Heart left ventricle (tissue), 16 donors: ENCODE measurements at regions not wholly inside any gene's neighbourhood (a gene's known extent, or its start where the extent isn't known, plus 50 kb on each side); places are given as distances from the start of the nearest gene placed in this dataset.

Source experiments
- ATAC-seq, 4 donors: fragments of 200-7000 bp; cut with Tn5 transposase; one replicate each; pipeline ENCODE4 v1.9.1; 2020 to 2022; ENCODE audit warnings: moderate library complexity in 4 of 4, mild to moderate bottlenecking in 3 of 4, moderate number of reproducible peaks in 1 of 4
- DNase-seq, 5 donors: peaks; one replicate each; pipeline ENCODE4 v3.0.0-alpha.2; 2020
- H3K27ac ChIP-seq, 12 donors: fragments of 200-600 bp; sonication (generic) in 4 of 12; one replicate each; pipeline versions ENCODE4 v1.5.0 to v1.8.0; 2016 to 2022; ENCODE audit warnings: mild to moderate bottlenecking in 2 of 12
- H3K27me3 ChIP-seq, 9 donors: fragments of 200-600 bp; sonication (generic) in 2 of 9; one replicate each; pipeline versions ENCODE4 v1.5.1 to v1.8.0; 2016 to 2022; ENCODE audit warnings: mild to moderate bottlenecking in 3 of 9
- H3K36me3 ChIP-seq, 9 donors: fragments of 200-600 bp; sonication (generic) in 2 of 9; one replicate each; pipeline versions ENCODE4 v1.5.0 to v1.8.0; 2018 to 2022; ENCODE audit warnings: mild to moderate bottlenecking in 2 of 9
- H3K4me1 ChIP-seq, 12 donors: fragments of 200-600 bp; sonication (generic) in 4 of 12; one replicate each; pipeline versions ENCODE4 v1.5.0 to v1.8.0; 2016 to 2022; ENCODE audit warnings: mild to moderate bottlenecking in 3 of 12
- H3K4me3 ChIP-seq, 12 donors: fragments of 200-600 bp; sonication (generic) in 4 of 12; one replicate each; pipeline versions ENCODE4 v1.5.0 to v1.8.0; 2017 to 2022; ENCODE audit warnings: mild to moderate bottlenecking in 9 of 12, moderate library complexity in 4 of 12
- H3K9me3 ChIP-seq, 12 donors: fragments of 200-600 bp; sonication (generic) in 4 of 12; one replicate each; pipeline versions ENCODE4 v1.5.0 to v1.8.0; 2016 to 2022; ENCODE audit warnings: mild to moderate bottlenecking in 1 of 12
- POLR2A ChIP-seq, 2 donors: fragments of 450-650 bp; IDR thresholded peaks; one replicate each; pipeline ENCODE4 v1.6.1; 2017; ENCODE audit warnings: antibody characterized with exemption in 2 of 2, mild to moderate bottlenecking in 2 of 2, moderate library complexity in 2 of 2
- WGBS, 4 donors: extraction: QIAGEN DNeasy Blood & Tissue Kit in 2 of 4; methylation state at CpG; one replicate each; pipeline versions ENCODE4 v1.1.5 to v1.1.7; 2013 to 2018; 5-methylcytosine and 5-hydroxymethylcytosine counted together
- intact Hi-C, 10 donors: fragments of 100-400 bp; cut with DNase I; formaldehyde crosslinking; loops; one replicate each; pipeline versions ENCODE4 v1.11.1 to v1.14.2; 2022
- TF ChIP-seq, protein P1 (sequence below), 12 donors: fragments of 200-600 bp; sonication (generic) in 4 of 12; IDR thresholded peaks; one replicate each; pipeline versions ENCODE4 v1.5.0 to v1.8.0; 2018 to 2022; ENCODE audit warnings: antibody characterized with exemption in 12 of 12, mild to moderate bottlenecking in 5 of 12
- donor health status: ischemic (EF 13 %, LVEDD 7.1; RV severe dilation, severe dysfunction).
- donor health status: healthy with polysubstance abuse.
- donor health status: DM: no; HTN: yes; CAD: no.
- donor health status: DM: no; HTN: no; CAD: no.
- donor health status: ischemic (EF 25% LVEDD 6.9; RV normal size, moderate dysfunction).
- donor health status: ischemic (EF 25% LVEDD 5.7; RV mildly dilated, moderate dysfunction).
- donor health status: healthy.
- donor health status: DM: yes; HTN: yes; CAD: no.
- donor health status: ischemic (EF 35%, LVEDD 5.7; RV mildly dilated, moderate dysfunction).
- donor health status: nonischemic (EF 11% LVEDD 7.7; RV severe dilation, severe dysfunction).
- donor health status: DM: yes; HTN: yes; CAD: no.
- donor health status: PGD.
- donor health status: ischemic (EF 29% LVEDD 5.4; RV normal size, mild dysfunction).
- donor health status: nonischemic (EF 23%, LVEDD 6.1; RV moderate dilation, normal function).

DNA sequence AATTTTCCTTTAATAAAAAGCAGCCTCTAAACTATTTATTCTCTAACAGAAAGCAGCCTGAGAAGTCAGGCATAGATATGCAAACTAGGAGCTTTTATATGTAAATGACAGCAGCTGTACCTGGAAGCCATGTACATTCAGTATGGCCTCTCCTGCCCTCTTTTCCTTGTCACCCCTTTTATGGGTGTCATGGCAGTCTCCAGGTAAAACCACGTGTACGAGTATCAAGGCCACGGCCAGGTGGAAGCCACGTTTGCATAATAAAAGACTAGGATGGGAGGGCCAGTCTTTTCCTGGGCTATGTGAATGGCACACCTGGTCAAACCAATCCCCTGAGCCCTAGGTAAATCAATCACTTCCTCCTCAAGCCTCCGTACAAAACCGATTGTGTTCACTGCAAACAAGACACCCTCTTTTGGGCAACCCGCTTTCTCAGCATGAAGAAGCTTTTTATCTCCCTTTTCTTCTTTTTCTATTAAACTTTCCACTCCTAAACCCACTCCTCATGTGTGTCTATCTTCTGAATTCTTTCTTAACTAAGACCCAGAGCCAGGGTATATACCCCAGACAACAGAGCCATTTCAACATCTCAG is 419.5 kb upstream of the CTNND2 start:
- intact Hi-C loops = no loop called here
- H3K4me3 ChIP-seq = no peak overlapping the region
- H3K36me3 ChIP-seq = no peaks in the 10 kb centered on the region
- H3K27ac ChIP-seq = no peak overlapping the region
- H3K4me1 ChIP-seq = no peaks in the 10 kb centered on the region
- no peak for TF ChIP-seq POLR2A (IDR thresholded peaks at IDR 0.05)
- TF ChIP-seq, protein P1, sequence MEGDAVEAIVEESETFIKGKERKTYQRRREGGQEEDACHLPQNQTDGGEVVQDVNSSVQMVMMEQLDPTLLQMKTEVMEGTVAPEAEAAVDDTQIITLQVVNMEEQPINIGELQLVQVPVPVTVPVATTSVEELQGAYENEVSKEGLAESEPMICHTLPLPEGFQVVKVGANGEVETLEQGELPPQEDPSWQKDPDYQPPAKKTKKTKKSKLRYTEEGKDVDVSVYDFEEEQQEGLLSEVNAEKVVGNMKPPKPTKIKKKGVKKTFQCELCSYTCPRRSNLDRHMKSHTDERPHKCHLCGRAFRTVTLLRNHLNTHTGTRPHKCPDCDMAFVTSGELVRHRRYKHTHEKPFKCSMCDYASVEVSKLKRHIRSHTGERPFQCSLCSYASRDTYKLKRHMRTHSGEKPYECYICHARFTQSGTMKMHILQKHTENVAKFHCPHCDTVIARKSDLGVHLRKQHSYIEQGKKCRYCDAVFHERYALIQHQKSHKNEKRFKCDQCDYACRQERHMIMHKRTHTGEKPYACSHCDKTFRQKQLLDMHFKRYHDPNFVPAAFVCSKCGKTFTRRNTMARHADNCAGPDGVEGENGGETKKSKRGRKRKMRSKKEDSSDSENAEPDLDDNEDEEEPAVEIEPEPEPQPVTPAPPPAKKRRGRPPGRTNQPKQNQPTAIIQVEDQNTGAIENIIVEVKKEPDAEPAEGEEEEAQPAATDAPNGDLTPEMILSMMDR (IDR thresholded peaks at IDR 0.05) = no peak
- ATAC-seq (no peak), DNase-seq (no peak)
- H3K9me3 ChIP-seq = peaks cover 0 to 8% (median 0%) of the 10 kb centered on the region in 12 donors
- no peaks in the 10 kb centered on the region for H3K27me3 ChIP-seq
- WGBS, 4 donors = 57 to 64% (median 58%) methylated on average over 7 of the region's 7 CpGs

DNA sequence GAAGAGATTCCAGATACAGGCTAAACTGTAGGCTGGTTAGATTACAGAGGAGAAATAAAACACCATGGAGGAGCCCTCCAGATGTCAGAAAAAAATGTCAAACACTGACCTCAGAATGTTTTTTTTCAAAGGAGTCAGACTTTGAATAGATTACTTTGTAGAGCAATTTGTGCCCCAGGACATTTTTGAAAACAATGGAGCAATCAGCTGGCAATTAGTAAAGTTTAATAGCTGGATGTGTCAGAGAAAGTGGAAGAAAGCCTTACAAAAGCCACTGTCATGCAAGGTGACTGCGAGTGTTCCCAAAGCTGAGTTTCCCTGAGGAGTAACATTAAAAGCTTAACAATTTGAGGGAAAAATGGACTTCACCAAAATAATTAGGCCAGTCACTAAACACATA is 417.8 kb upstream of the CTNND2 start:
- H3K27me3 ChIP-seq = no peaks in the 10 kb centered on the region
- no peak for DNase-seq
- intact Hi-C loops = no loop called here
- H3K27ac ChIP-seq = no peak overlapping the region
- no peak overlapping the region for H3K4me3 ChIP-seq
- H3K36me3 ChIP-seq = no peaks in the 10 kb centered on the region
- no peaks in the 10 kb centered on the region for H3K4me1 ChIP-seq
- 45 to 66% (median 59%) methylated on average over 1 of the region's 1 CpG for WGBS, 4 donors
- TF ChIP-seq, protein P1 (IDR thresholded peaks at IDR 0.05) = no peak
- TF ChIP-seq POLR2A (IDR thresholded peaks at IDR 0.05) = no peak
- H3K9me3 ChIP-seq = peaks cover 0 to under 1% (median 0%) of the 10 kb centered on the region in 12 donors
- ATAC-seq = no peak

DNA sequence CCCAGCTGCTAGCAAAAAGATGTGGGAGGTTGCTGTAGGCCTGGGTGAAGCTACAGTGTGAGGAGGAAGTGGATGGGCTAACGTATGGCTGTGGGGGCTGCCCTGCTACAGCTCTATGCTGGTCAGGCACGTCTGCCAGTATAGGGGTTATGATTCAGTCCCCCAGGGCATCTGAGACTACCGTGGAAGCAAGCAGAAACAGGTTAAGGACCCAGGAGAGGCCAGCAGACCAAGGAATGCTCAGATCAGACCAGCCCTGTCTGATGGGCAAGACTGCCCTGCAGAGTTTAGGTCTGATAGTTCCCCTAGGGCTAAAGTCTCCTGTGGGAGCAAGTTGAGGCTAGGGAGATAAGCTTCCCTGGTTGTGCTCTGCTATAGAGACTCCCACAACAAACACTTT is 416.1 kb upstream of the CTNND2 start:
- Histone ChIP-seq H3K36me3 (no peaks in the 10 kb centered on the region), H3K4me3 (no peak overlapping the region), H3K4me1 (no peaks in the 10 kb centered on the region), H3K27me3 (no peaks in the 10 kb centered on the region), H3K9me3 (no peaks in the 10 kb centered on the region), H3K27ac (no peak overlapping the region)
- DNase-seq (no peak), ATAC-seq (no peak)
- intact Hi-C loops = no loop called here
- TF ChIP-seq, protein P1 (IDR thresholded peaks at IDR 0.05) = no peak
- TF ChIP-seq POLR2A (IDR thresholded peaks at IDR 0.05) = no peak
- WGBS, 4 donors = 60 to 69% (median 62%) methylated on average over 3 of the region's 3 CpGs

DNA sequence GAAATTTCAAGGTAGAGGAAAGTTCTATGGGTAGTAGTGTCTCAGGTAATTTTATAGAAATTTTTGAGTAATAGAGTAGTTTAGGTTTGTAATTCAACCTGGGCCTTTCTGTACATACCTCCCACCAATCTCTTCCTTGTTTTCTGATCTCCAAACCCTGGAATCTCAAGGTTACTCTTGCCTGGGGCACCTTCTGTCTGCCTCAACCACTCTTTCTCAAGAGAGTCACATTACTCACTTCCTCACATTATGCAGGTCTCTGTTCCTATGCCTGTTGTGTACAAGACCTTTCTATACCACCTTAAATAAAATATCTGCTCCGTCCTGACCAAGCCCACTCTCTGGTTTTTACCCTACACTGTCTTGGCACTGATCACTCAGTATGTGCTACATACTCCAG is 412.6 kb upstream of the CTNND2 start:
- Histone ChIP-seq H3K27me3 (no peaks in the 10 kb centered on the region), H3K36me3 (no peaks in the 10 kb centered on the region), H3K9me3 (no peaks in the 10 kb centered on the region), H3K27ac (no peak overlapping the region), H3K4me1 (no peaks in the 10 kb centered on the region), H3K4me3 (no peak overlapping the region)
- intact Hi-C loops = no loop called here
- WGBS, 4 donors = 36 to 62% (median 46%) methylated on average over 1 of the region's 1 CpG
- DNase-seq (no peak), ATAC-seq (no peak)
- TF ChIP-seq, protein P1 (IDR thresholded peaks at IDR 0.05) = no peak
- TF ChIP-seq POLR2A (IDR thresholded peaks at IDR 0.05) = no peak
